ENCODE measurements at regions not wholly inside any gene's neighbourhood (a gene's known extent, or its start where the extent isn't known, plus 50 kb on each side); places are given as distances from the start of the nearest gene placed in this dataset. TPM values are rescaled to one million over a fixed set of nuclear protein-coding genes. Genes with fewer than 3 reads are reported as not detected.

Small RNAs in the stretch of these regions (small RNA-seq; reads per million reads assigned to genes)
- not detected for gene MIR5186
